ENCODE measurements at regions not wholly inside any gene's neighbourhood (a gene's known extent, or its start where the extent isn't known, plus 50 kb on each side); places are given as distances from the start of the nearest gene placed in this dataset.

- no peak overlapping the region for H2AFZ ChIP-seq
These were observed 489.4 kb downstream of the SUCLA2 start for GRCh38 chr13:47511647-47512046.

GRCh38 chr13:47508527-47509228 is 492.4 kb downstream of the SUCLA2 start:
- Histone ChIP-seq H3K36me3 (ENCODE audit: low read depth) (no peaks in the 10 kb centered on the region), H3F3A (ENCODE audit: insufficient read depth, low read depth) (no peaks in the 10 kb centered on the region), H3K27ac (no peak overlapping the region), H3K4me2 (no peak overlapping the region), H3K4me3 (no peak overlapping the region), H3K27me3 (ENCODE audit: insufficient read depth, low read depth) (no peaks in the 10 kb centered on the region), H3K79me2 (ENCODE audit: low read depth) (no peaks in the 10 kb centered on the region), H4K20me1 (ENCODE audit: insufficient read depth) (no peaks in the 10 kb centered on the region), H2AFZ (no peak overlapping the region), H3K9me2 (ENCODE audit: insufficient read depth) (no peaks in the 10 kb centered on the region), H3K4me1 (replicated peaks; ENCODE audit: insufficient read depth) (no peaks in the 10 kb centered on the region), H3K9me3 (ENCODE audit: insufficient read depth, low read depth) (no peaks in the 10 kb centered on the region)
- POLR2A ChIA-PET (ENCODE audit: unreplicated experiment): interaction anchor here (0.6 kb wide), 1 partner anchor 1498 kb away, joined by 6 read pairs; no protein-coding TSS in a partner anchor
- CTCF ChIA-PET: no interaction called here
- intact Hi-C loops (cut with micrococcal nuclease; ENCODE audit: unreplicated experiment): no loop called here
- BruUV-seq (replicated peaks): no TSS peak
- TF ChIP-seq EZH2 (IDR thresholded peaks at IDR 0.05; ENCODE audit: low read depth): no peak
- TF ChIP-seq CTCF (conservative IDR thresholded peaks at IDR 0.05): no peak
- no peak for DNase-seq

More at GRCh38 chr13:47511647-47512046, 489.4 kb downstream of the SUCLA2 start:
- TF ChIP-seq EZH2 (IDR thresholded peaks at IDR 0.05; ENCODE audit: low read depth): no peak
- TF ChIP-seq CTCF (conservative IDR thresholded peaks at IDR 0.05): no peak
- no peak overlapping the region for H3K4me2 ChIP-seq
- no peaks in the 10 kb centered on the region for H3K9me2 ChIP-seq (ENCODE audit: insufficient read depth)
- no TSS peak for BruUV-seq (replicated peaks)
- ChIA-PET POLR2A (ENCODE audit: unreplicated experiment) (no interaction called here), CTCF (no interaction called here)
- no peaks in the 10 kb centered on the region for H3K36me3 ChIP-seq (ENCODE audit: low read depth)
- H3K9me3 ChIP-seq (ENCODE audit: insufficient read depth, low read depth): no peaks in the 10 kb centered on the region
- no peaks in the 10 kb centered on the region for H4K20me1 ChIP-seq (ENCODE audit: insufficient read depth)
- intact Hi-C loops (cut with micrococcal nuclease; ENCODE audit: unreplicated experiment): no loop called here
- H3K4me1 ChIP-seq (replicated peaks; ENCODE audit: insufficient read depth): no peaks in the 10 kb centered on the region
- no peak for DNase-seq
- no peak overlapping the region for H3K4me3 ChIP-seq
- H3K27me3 ChIP-seq (ENCODE audit: insufficient read depth, low read depth): no peaks in the 10 kb centered on the region
- no peak overlapping the region for H3K27ac ChIP-seq
- H3K79me2 ChIP-seq (ENCODE audit: low read depth): no peaks in the 10 kb centered on the region
- no peaks in the 10 kb centered on the region for H3F3A ChIP-seq (ENCODE audit: insufficient read depth, low read depth)

- H2AFZ ChIP-seq: no peak overlapping the region
- no peak overlapping the region for H3K4me3 ChIP-seq
- ChIA-PET POLR2A (ENCODE audit: unreplicated experiment) (no interaction called here), CTCF (no interaction called here)
- H3F3A ChIP-seq (ENCODE audit: insufficient read depth, low read depth): no peaks in the 10 kb centered on the region
- intact Hi-C loops (cut with micrococcal nuclease; ENCODE audit: unreplicated experiment): no loop called here
- H3K9me2 ChIP-seq (ENCODE audit: insufficient read depth): no peaks in the 10 kb centered on the region
- H3K36me3 ChIP-seq (ENCODE audit: low read depth): no peaks in the 10 kb centered on the region
- TF ChIP-seq CTCF (conservative IDR thresholded peaks at IDR 0.05) (no peak), EZH2 (IDR thresholded peaks at IDR 0.05; ENCODE audit: low read depth) (no peak)
- no peak for DNase-seq
- H3K4me2 ChIP-seq: no peak overlapping the region
- no peaks in the 10 kb centered on the region for H3K27me3 ChIP-seq (ENCODE audit: insufficient read depth, low read depth)
- H3K27ac ChIP-seq: no peak overlapping the region
- H3K4me1 ChIP-seq (replicated peaks; ENCODE audit: insufficient read depth): no peaks in the 10 kb centered on the region
- no peaks in the 10 kb centered on the region for H3K9me3 ChIP-seq (ENCODE audit: insufficient read depth, low read depth)
- H3K79me2 ChIP-seq (ENCODE audit: low read depth): no peaks in the 10 kb centered on the region
- no peaks in the 10 kb centered on the region for H4K20me1 ChIP-seq (ENCODE audit: insufficient read depth)
- BruUV-seq (replicated peaks): no TSS peak
These were observed 497.6 kb downstream of the SUCLA2 start for GRCh38 chr13:47503475-47503874.

Data from PC-9 (cell line).